H1 (cell line): ENCODE measurements at regions not wholly inside any gene's neighbourhood (a gene's known extent, or its start where the extent isn't known, plus 50 kb on each side); places are given as distances from the start of the nearest gene placed in this dataset.

Experiments
- CTCF ChIA-PET: fragments of 300-600 bp; sonication (Branson Sonifier 250); formaldehyde crosslinking; loops from one replicate; lab custom pipeline; 2021; ENCODE audit not compliant: partially characterized antibody; lab: Charles Lee
- POLR2A ChIA-PET: fragments of 300-600 bp; sonication (Branson Sonifier 250); formaldehyde crosslinking; loops from one replicate; lab custom pipeline; 2021; ENCODE audit warnings: inconsistent platforms; ENCODE audit not compliant: partially characterized antibody; lab: Charles Lee
- DNase-seq, 2 experiments: peaks; one replicate each; pipeline versions ENCODE4 v3.0.0 to v3.0.0-alpha.2; 2010 to 2022; ENCODE audit warnings: low spot score in 2 of 2, low read depth in 1 of 2, mixed read lengths in 1 of 2
- FAIRE-seq: peaks from 2 replicates; lab custom pipeline; 2011; peaks lifted over from hg19 to GRCh38; lab: Jason Lieb, UNC
- H2AFZ ChIP-seq: 2 replicates; pipeline ENCODE4 v1.8.1; 2012; ENCODE audit warnings: low read length, inconsistent platforms
- H2AK5ac ChIP-seq: 2 replicates; pipeline ENCODE4 v1.6.1; 2013; ENCODE audit warnings: low read depth, low read length
- H2BK120ac ChIP-seq: replicated peaks from 2 replicates; pipeline ENCODE3; 2013; ENCODE audit warnings: low read depth, low read length, inconsistent platforms
- H2BK12ac ChIP-seq: 2 replicates; pipeline ENCODE4 v1.6.1; 2013; ENCODE audit warnings: low read depth, low read length
- H2BK15ac ChIP-seq: 2 replicates; pipeline ENCODE4 v1.6.1; 2013; ENCODE audit warnings: low read length
- H2BK20ac ChIP-seq: 2 replicates; pipeline ENCODE4 v1.6.1; 2013; ENCODE audit warnings: low read length
- H2BK5ac ChIP-seq: 2 replicates; pipeline ENCODE4 v1.6.1; 2013; ENCODE audit warnings: low read depth, low read length
- H3K14ac ChIP-seq: 2 replicates; pipeline ENCODE4 v1.6.1; 2013; ENCODE audit warnings: inconsistent platforms; ENCODE audit not compliant: insufficient read length
- H3K18ac ChIP-seq: 2 replicates; pipeline ENCODE4 v1.6.1; 2013; ENCODE audit warnings: low read length; ENCODE audit errors: extremely low read depth
- H3K23ac ChIP-seq: 2 replicates; pipeline ENCODE4 v1.6.1; 2013; ENCODE audit warnings: inconsistent platforms; ENCODE audit not compliant: insufficient read length
- H3K23me2 ChIP-seq: 2 replicates; pipeline ENCODE4 v1.6.1; 2013; ENCODE audit warnings: low read depth, low read length
- H3K27ac ChIP-seq: 2 replicates; pipeline ENCODE4 v1.6.1; 2011; ENCODE audit warnings: low read depth, low read length, inconsistent platforms
- H3K27me3 ChIP-seq, 4 experiments: replicated peaks in 1 of 4; 1 replicate in 1 of 4; 2 replicates in 3 of 4; pipeline versions ENCODE4 v1.6.1 to v1.8.1; 2011 to 2013; ENCODE audit warnings: low read length in 3 of 4, mild to moderate bottlenecking in 3 of 4, inconsistent platforms in 2 of 4, mixed read lengths in 2 of 4, moderate library complexity in 1 of 4; ENCODE audit not compliant: control insufficient read depth in 3 of 4, insufficient read depth in 3 of 4; ENCODE audit errors: extremely low read depth in 1 of 4
- H3K36me3 ChIP-seq, 4 experiments: 2 replicates each; pipeline versions ENCODE4 v1.6.1 to v1.8.1; 2011 to 2013; ENCODE audit warnings: mild to moderate bottlenecking in 4 of 4, low read length in 3 of 4, moderate library complexity in 2 of 4, control low read depth in 1 of 4, inconsistent platforms in 1 of 4; ENCODE audit not compliant: insufficient read depth in 4 of 4, control insufficient read depth in 2 of 4
- H3K4ac ChIP-seq: replicated peaks from 2 replicates; pipeline ENCODE3; 2013; ENCODE audit warnings: low read length, low read depth, mixed read lengths, inconsistent platforms; ENCODE audit not compliant: insufficient read length
- H3K4me1 ChIP-seq, 4 experiments: replicated peaks in 1 of 4; 1 replicate in 1 of 4; 2 replicates in 3 of 4; pipeline versions ENCODE4 v1.6.1 to v1.8.1; 2011 to 2013; ENCODE audit warnings: low read length in 3 of 4, inconsistent platforms in 2 of 4, mixed read lengths in 1 of 4; ENCODE audit not compliant: insufficient read depth in 4 of 4, control insufficient read depth in 3 of 4
- H3K4me2 ChIP-seq, 2 experiments: 2 replicates each; pipeline versions ENCODE4 v1.6.1 to v1.8.1; 2011 to 2013; ENCODE audit warnings: low read depth in 2 of 2, low read length in 2 of 2, control low read depth in 1 of 2, inconsistent platforms in 1 of 2, mild to moderate bottlenecking in 1 of 2; ENCODE audit not compliant: insufficient read depth in 1 of 2
- H3K4me3 ChIP-seq, 4 experiments: fragments of 200-600, 300-600 bp in 1 of 4; sonication (generic), shearing (Covaris generic), sonication (Bioruptor Twin) in 1 of 4; 2 replicates each; pipeline versions ENCODE4 v1.5.1 to v1.8.1; 2011 to 2016; ENCODE audit warnings: low read length in 4 of 4, low read depth in 3 of 4, control low read depth in 2 of 4, inconsistent platforms in 2 of 4, mild to moderate bottlenecking in 2 of 4, mixed read lengths in 1 of 4, moderate library complexity in 1 of 4; ENCODE audit not compliant: insufficient read depth in 2 of 4; ENCODE audit errors: extremely low read depth in 1 of 4
- H3K56ac ChIP-seq: replicated peaks from 2 replicates; pipeline ENCODE3; 2013; ENCODE audit warnings: low read depth, mild to moderate bottlenecking, mixed read lengths, low read length, inconsistent platforms; ENCODE audit not compliant: insufficient read length
- H3K79me1 ChIP-seq: 2 replicates; pipeline ENCODE4 v1.6.1; 2013; ENCODE audit warnings: low read depth, low read length, control low read depth
- H3K79me2 ChIP-seq, 2 experiments: 2 replicates each; pipeline versions ENCODE4 v1.6.1 to v1.8.1; 2012 to 2013; ENCODE audit warnings: low read length in 2 of 2, mild to moderate bottlenecking in 2 of 2, inconsistent platforms in 1 of 2; ENCODE audit not compliant: insufficient read depth in 2 of 2, control insufficient read depth in 1 of 2
- H3K9ac ChIP-seq, 4 experiments: replicated peaks in 1 of 4; 1 replicate in 1 of 4; 2 replicates in 3 of 4; pipeline versions ENCODE4 v1.6.1 to v1.8.1; 2011 to 2013; ENCODE audit warnings: low read depth in 3 of 4, low read length in 3 of 4, control low read depth in 2 of 4, mild to moderate bottlenecking in 2 of 4, moderate library complexity in 2 of 4, inconsistent platforms in 1 of 4; ENCODE audit errors: extremely low read depth in 1 of 4
- H3K9me3 ChIP-seq, 2 experiments: 2 replicates each; pipeline versions ENCODE4 v1.6.1 to v1.8.1; 2012 to 2013; ENCODE audit warnings: mild to moderate bottlenecking in 2 of 2, moderate library complexity in 2 of 2, control low read depth in 1 of 2, inconsistent platforms in 1 of 2, low read depth in 1 of 2, low read length in 1 of 2, mixed read lengths in 1 of 2; ENCODE audit not compliant: insufficient read depth in 2 of 2
- H4K20me1 ChIP-seq, 2 experiments: replicated peaks in 1 of 2; 2 replicates each; pipeline versions ENCODE3 to v1.8.1; 2011 to 2013; ENCODE audit warnings: inconsistent platforms in 2 of 2, low read length in 2 of 2, mild to moderate bottlenecking in 1 of 2; ENCODE audit not compliant: insufficient read depth in 2 of 2, control insufficient read depth in 1 of 2
- H4K5ac ChIP-seq: 2 replicates; pipeline ENCODE4 v1.6.1; 2013; ENCODE audit warnings: low read length, low read depth, mixed read lengths, inconsistent platforms; ENCODE audit not compliant: insufficient read length
- H4K8ac ChIP-seq: 2 replicates; pipeline ENCODE4 v1.8.0; 2013; ENCODE audit warnings: mild to moderate bottlenecking, moderate library complexity, low read length, inconsistent platforms; ENCODE audit not compliant: insufficient read depth; ENCODE audit errors: extremely low read depth
- H4K91ac ChIP-seq: replicated peaks from 2 replicates; pipeline ENCODE3; 2013; ENCODE audit warnings: low read length, mixed read lengths, inconsistent platforms; ENCODE audit not compliant: insufficient read length
- ATF3 ChIP-seq: IDR thresholded peaks from 2 replicates; pipeline ENCODE4 v1.6.1; 2011; ENCODE audit warnings: low read depth, mild to moderate bottlenecking, low read length; ENCODE audit not compliant: insufficient read depth
- CTBP2 ChIP-seq: IDR thresholded peaks from 2 replicates; pipeline ENCODE4 v1.7.0; 2011; ENCODE audit warnings: borderline replicate concordance, mild to moderate bottlenecking, moderate library complexity, mixed read lengths, low read length; ENCODE audit not compliant: insufficient read depth, insufficient read length
- KDM1A ChIP-seq: fragments of 200-600, 300-600 bp; sonication (generic); IDR thresholded peaks from 2 replicates; pipeline ENCODE4 v1.7.1; 2016; ENCODE audit warnings: mild to moderate bottlenecking, low read length, borderline replicate concordance
- SP1 ChIP-seq: IDR thresholded peaks from 2 replicates; pipeline ENCODE4 v1.6.1; 2011; ENCODE audit warnings: low read depth, low read length
- TAF1 ChIP-seq: IDR thresholded peaks from 2 replicates; pipeline ENCODE4 v1.6.1; 2011; ENCODE audit warnings: mild to moderate bottlenecking, low read depth, low read length
- TCF12 ChIP-seq: IDR thresholded peaks from 2 replicates; pipeline ENCODE4 v1.6.1; 2011; ENCODE audit warnings: low read depth, mild to moderate bottlenecking, low read length
- WGBS, 2 experiments: shearing (Covaris generic) in 1 of 2; methylation state at CpG; one replicate each; pipeline versions ENCODE4 v1.1.6 to v1.1.7; 2013 to 2015; ENCODE audit warnings: low lambda C conversion rate in 2 of 2, mixed read lengths in 2 of 2, inconsistent platforms in 1 of 2, low coverage in 1 of 2, missing lambda C conversion rate in 1 of 2; ENCODE audit not compliant: insufficient replicate concordance in 2 of 2, insufficient coverage in 1 of 2, insufficient read length in 1 of 2; ENCODE audit errors: extremely low coverage in 1 of 2, missing lambda C conversion rate in 1 of 2; 5-methylcytosine and 5-hydroxymethylcytosine counted together

DNA sequence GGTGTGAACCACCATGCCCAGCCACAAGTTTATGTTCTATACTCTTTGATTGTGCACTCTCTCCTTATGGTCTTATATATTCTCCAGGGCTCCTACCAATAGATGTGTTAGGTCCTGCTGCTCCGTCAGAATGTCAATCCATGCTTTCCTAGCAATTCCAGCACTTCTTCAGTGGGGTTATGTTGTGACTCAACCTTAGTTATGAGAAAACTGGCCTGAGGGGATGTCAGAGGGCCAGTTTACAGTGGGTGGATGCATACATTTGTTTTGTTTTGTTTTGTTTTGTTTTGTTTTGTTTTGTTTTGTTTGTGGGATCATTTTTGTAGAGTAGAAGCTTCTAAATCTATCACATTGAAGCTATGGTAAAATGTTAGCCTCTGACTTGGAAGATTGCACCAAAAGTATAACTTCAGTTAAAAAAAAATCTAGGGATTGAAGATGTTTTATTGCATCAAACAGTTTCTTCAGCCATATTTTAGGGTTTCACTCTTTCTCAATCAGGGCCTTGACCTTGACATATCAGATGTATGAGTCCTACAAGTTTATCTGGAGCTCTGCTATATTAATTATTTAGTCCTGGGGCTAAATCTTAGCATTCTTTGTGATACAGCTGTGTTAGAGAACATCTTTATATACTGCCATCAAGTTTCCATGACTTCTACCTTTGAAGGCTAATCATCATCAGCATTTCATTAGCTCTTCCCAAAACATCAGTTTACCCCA, 191.6 kb upstream of the CNTN5 start:
- H2AK5ac ChIP-seq, result no peak overlapping the region
- WGBS, 2 experiments, result 90% methylated on average over 1 of the region's 1 CpG; no CpG with 5 or more reads in 1 of the 2 experiments
- TF ChIP-seq KDM1A (no peak), CTBP2 (no peak), ATF3 (no peak), TCF12 (no peak), TAF1 (no peak), SP1 (no peak)
- no peaks in the 10 kb centered on the region for H3K36me3 ChIP-seq
- H4K5ac ChIP-seq, result no peak overlapping the region
- no peak overlapping the region for H4K91ac ChIP-seq
- DNase-seq (no peak), FAIRE-seq (no peak)
- H2BK120ac ChIP-seq, result no peak overlapping the region
- no peaks in the 10 kb centered on the region for H4K20me1 ChIP-seq
- H3K9ac ChIP-seq, result no peak overlapping the region
- no peak overlapping the region for H4K8ac ChIP-seq
- no peak overlapping the region for H3K27ac ChIP-seq
- no peak overlapping the region for H2BK12ac ChIP-seq
- H3K14ac ChIP-seq, result no peak overlapping the region
- H3K4me2 ChIP-seq, result no peak overlapping the region
- H3K4ac ChIP-seq, result no peak overlapping the region
- H3K9me3 ChIP-seq, result no peaks in the 10 kb centered on the region
- H3K4me3 ChIP-seq, result no peak overlapping the region
- ChIA-PET CTCF (no interaction called here), POLR2A (no interaction called here)
- peaks cover 0 to 1% (median 0%) of the 10 kb centered on the region in 4 experiments; a peak in 1 of 7 replicates for H3K4me1 ChIP-seq
- H3K18ac ChIP-seq, result no peak overlapping the region
- no peak overlapping the region for H3K23ac ChIP-seq
- no peak overlapping the region for H2BK5ac ChIP-seq
- no peak overlapping the region for H2BK15ac ChIP-seq
- H2BK20ac ChIP-seq, result no peak overlapping the region
- no peak overlapping the region for H2AFZ ChIP-seq
- no peaks in the 10 kb centered on the region for H3K79me1 ChIP-seq
- H3K27me3 ChIP-seq, result no peaks in the 10 kb centered on the region
- H3K23me2 ChIP-seq, result no peaks in the 10 kb centered on the region
- H3K56ac ChIP-seq, result no peak overlapping the region
- H3K79me2 ChIP-seq, result no peaks in the 10 kb centered on the region
